K562 (cell line): ENCODE measurements at regions not wholly inside any gene's neighbourhood (a gene's known extent, or its start where the extent isn't known, plus 50 kb on each side); places are given as distances from the start of the nearest gene placed in this dataset.
A peak's percentile ranks its signal among the peaks of the same experiment; 100 is the strongest.

ENCODE experiments used
- CTCFL ChIP-seq: IDR thresholded peaks from 2 replicates; pipeline ENCODE4 v1.6.1; 2011; ENCODE audit warnings: borderline replicate concordance, low read depth, mild to moderate bottlenecking, moderate library complexity, low read length; ENCODE audit not compliant: insufficient read depth, poor library complexity, severe bottlenecking
- HMG20A ChIP-seq: fragments of 450-650 bp; formaldehyde crosslinking; conservative IDR thresholded peaks from 2 replicates; pipeline ENCODE4 v1.4.0; 2020; ENCODE audit warnings: mild to moderate bottlenecking, mixed read lengths
- HOMEZ ChIP-seq: fragments of 250-450 bp; sonication (Bioruptor Pico); IDR thresholded peaks from 2 replicates; pipeline ENCODE4 v1.4.0; 2020; ENCODE audit warnings: mild to moderate bottlenecking, moderate library complexity
- MIER1 ChIP-seq: fragments of 450-650 bp; IDR thresholded peaks from 2 replicates; pipeline ENCODE4 v1.6.1; 2016; ENCODE audit warnings: antibody characterized with exemption, mild to moderate bottlenecking, low read depth
- MNT ChIP-seq, 2 experiments: fragments of 450-650 bp; conservative IDR thresholded peaks; 2 replicates each; pipeline ENCODE4 v1.6.1; 2017; ENCODE audit warnings: mild to moderate bottlenecking in 2 of 2, moderate library complexity in 2 of 2
- PRPF4 ChIP-seq: fragments of 200-400 bp; formaldehyde crosslinking; IDR thresholded peaks from one replicate; pipeline ENCODE4 v1.6.1; 2017; ENCODE audit warnings: low read length, low read depth, mild to moderate bottlenecking; ENCODE audit not compliant: insufficient read depth, poor library complexity, severe bottlenecking
- PTRF ChIP-seq: fragments of 450-650 bp; IDR thresholded peaks from 2 replicates; pipeline ENCODE4 v1.6.1; 2016; ENCODE audit warnings: mild to moderate bottlenecking, missing genetic modification characterization, missing compliant biosample characterization
- RNF2 ChIP-seq: sonication (generic); IDR thresholded peaks from 2 replicates; pipeline ENCODE4 v1.6.1; 2016
- SIRT6 ChIP-seq: IDR thresholded peaks from one replicate; pipeline ENCODE4 v1.6.1; 2012; ENCODE audit warnings: low read depth, mild to moderate bottlenecking, control low read depth, inconsistent platforms, low read length, moderate library complexity
- SNRNP70 ChIP-seq: fragments of 200-400 bp; formaldehyde crosslinking; optimal IDR thresholded peaks from 2 replicates; pipeline ENCODE3; 2017; ENCODE audit warnings: low read depth, low read length
- SOX6 ChIP-seq: fragments of 450-650 bp; IDR thresholded peaks from 2 replicates; pipeline ENCODE4 v1.6.1; 2014; ENCODE audit warnings: mild to moderate bottlenecking
- ZNF175 ChIP-seq: fragments of 200-800 bp; sonication (Bioruptor generic); IDR thresholded peaks from 2 replicates; pipeline ENCODE4 v1.6.1; 2016; ENCODE audit warnings: low read depth, mild to moderate bottlenecking, missing genetic modification characterization, missing compliant biosample characterization
- ZNF311 ChIP-seq: fragments of 250-450 bp; sonication (Bioruptor Pico); IDR thresholded peaks from 2 replicates; pipeline ENCODE4 v1.4.0; 2020; ENCODE audit warnings: mild to moderate bottlenecking, moderate library complexity
- ZNF644 ChIP-seq: fragments of 200-800 bp; sonication (Bioruptor generic); IDR thresholded peaks from 2 replicates; pipeline ENCODE4 v1.6.1; 2016; ENCODE audit warnings: low read depth, missing genetic modification characterization, missing compliant biosample characterization
- ZNF695 ChIP-seq: fragments of 450-650 bp; formaldehyde crosslinking; IDR thresholded peaks from 2 replicates; pipeline ENCODE4 v1.4.0; 2020; ENCODE audit warnings: mild to moderate bottlenecking, moderate library complexity
- TF ChIP-seq, protein P1 (sequence below): sonication (generic); formaldehyde crosslinking; IDR thresholded peaks from 2 replicates; pipeline ENCODE4 v1.8.1; 2023; ENCODE audit warnings: missing genetic modification reagents, mild to moderate bottlenecking, borderline replicate concordance

GRCh38 chr18:22490429-22490846, 72.7 kb upstream of the CTAGE1 start (continued):
- no peak for TF ChIP-seq SIRT6
- TF ChIP-seq CTCFL = no peak
- TF ChIP-seq ZNF311 (CRISPR knock-in tag) = no peak
- TF ChIP-seq ZNF695 = no peak
- TF ChIP-seq HOMEZ (CRISPR knock-in tag) = no peak
- TF ChIP-seq SOX6 = peak; percentile 40; the same call in 1 of the 2 replicates
- no peak for TF ChIP-seq PRPF4
- TF ChIP-seq HMG20A (CRISPR knock-in tag) = 0 out of 2 replicates have a peak, but pooled peaks have one; percentile 8
- no peak for TF ChIP-seq RNF2
- TF ChIP-seq, protein P1, sequence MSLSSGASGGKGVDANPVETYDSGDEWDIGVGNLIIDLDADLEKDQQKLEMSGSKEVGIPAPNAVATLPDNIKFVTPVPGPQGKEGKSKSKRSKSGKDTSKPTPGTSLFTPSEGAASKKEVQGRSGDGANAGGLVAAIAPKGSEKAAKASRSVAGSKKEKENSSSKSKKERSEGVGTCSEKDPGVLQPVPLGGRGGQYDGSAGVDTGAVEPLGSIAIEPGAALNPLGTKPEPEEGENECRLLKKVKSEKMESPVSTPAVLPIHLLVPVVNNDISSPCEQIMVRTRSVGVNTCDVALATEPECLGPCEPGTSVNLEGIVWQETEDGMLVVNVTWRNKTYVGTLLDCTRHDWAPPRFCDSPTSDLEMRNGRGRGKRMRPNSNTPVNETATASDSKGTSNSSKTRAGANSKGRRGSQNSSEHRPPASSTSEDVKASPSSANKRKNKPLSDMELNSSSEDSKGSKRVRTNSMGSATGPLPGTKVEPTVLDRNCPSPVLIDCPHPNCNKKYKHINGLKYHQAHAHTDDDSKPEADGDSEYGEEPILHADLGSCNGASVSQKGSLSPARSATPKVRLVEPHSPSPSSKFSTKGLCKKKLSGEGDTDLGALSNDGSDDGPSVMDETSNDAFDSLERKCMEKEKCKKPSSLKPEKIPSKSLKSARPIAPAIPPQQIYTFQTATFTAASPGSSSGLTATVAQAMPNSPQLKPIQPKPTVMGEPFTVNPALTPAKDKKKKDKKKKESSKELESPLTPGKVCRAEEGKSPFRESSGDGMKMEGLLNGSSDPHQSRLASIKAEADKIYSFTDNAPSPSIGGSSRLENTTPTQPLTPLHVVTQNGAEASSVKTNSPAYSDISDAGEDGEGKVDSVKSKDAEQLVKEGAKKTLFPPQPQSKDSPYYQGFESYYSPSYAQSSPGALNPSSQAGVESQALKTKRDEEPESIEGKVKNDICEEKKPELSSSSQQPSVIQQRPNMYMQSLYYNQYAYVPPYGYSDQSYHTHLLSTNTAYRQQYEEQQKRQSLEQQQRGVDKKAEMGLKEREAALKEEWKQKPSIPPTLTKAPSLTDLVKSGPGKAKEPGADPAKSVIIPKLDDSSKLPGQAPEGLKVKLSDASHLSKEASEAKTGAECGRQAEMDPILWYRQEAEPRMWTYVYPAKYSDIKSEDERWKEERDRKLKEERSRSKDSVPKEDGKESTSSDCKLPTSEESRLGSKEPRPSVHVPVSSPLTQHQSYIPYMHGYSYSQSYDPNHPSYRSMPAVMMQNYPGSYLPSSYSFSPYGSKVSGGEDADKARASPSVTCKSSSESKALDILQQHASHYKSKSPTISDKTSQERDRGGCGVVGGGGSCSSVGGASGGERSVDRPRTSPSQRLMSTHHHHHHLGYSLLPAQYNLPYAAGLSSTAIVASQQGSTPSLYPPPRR = no peak
- TF ChIP-seq SNRNP70 = no peak
- TF ChIP-seq MIER1 = no peak
- no peak for TF ChIP-seq MNT (conservative IDR thresholded peaks at IDR 0.05)
- no peak for TF ChIP-seq PTRF (tag)
- TF ChIP-seq ZNF644 = no peak
- peak; percentile 50; the same call in 1 of the 2 replicates for TF ChIP-seq ZNF175 (CRISPR knock-in tag)
